ENCODE measurements at regions not wholly inside any gene's neighbourhood (a gene's known extent, or its start where the extent isn't known, plus 50 kb on each side); places are given as distances from the start of the nearest gene placed in this dataset.

GRCh38 chr9:684054-684890 lies 157.2 kb upstream of the DMRT1 start:
- no peak for TF ChIP-seq CTCF (conservative IDR thresholded peaks at IDR 0.05 in 1 of 2, IDR thresholded peaks at IDR 0.05 in 1 of 2; ENCODE audit: low read depth in 1 of 2, low read length in 2 of 2)
- TF ChIP-seq EZH2 (IDR thresholded peaks at IDR 0.05; ENCODE audit: low read length, missing control alignments), result no peak

Data from fibroblast of lung (primary cell).